ENCODE measurements at regions not wholly inside any gene's neighbourhood (a gene's known extent, or its start where the extent isn't known, plus 50 kb on each side); places are given as distances from the start of the nearest gene placed in this dataset.

DNA sequence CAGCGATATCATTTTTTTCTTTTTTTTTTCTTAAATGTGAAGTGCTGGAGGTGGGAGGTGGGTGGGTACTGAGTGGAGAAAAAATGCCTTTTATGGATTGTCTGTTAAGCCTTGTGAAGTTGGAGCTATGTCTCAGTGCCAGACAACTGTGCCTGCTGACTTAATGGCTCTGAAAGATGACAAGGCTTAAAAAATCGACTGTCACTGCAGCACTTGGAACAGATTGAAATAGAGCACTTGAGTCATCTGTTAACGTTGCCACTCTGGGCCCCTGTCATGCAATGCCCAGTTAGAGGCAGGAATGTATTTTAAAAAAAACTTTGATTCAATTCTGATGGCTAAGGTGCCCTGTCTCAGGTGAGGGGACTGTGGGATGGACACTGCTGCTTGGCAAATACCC is 108.2 kb upstream of the HS3ST2 start:
- no peaks in the 10 kb centered on the region for H4K20me1 ChIP-seq (ENCODE audit: insufficient read depth, low read length)
- no peak overlapping the region for H2AFZ ChIP-seq (ENCODE audit: low read length)
- H3K9me2 ChIP-seq (replicated peaks; ENCODE audit: insufficient read depth, low read length) = no peaks in the 10 kb centered on the region
- no peaks in the 10 kb centered on the region for H3K27me3 ChIP-seq (replicated peaks; ENCODE audit: insufficient read depth, low read length)
- TF ChIP-seq EZH2 (optimal IDR thresholded peaks at IDR 0.05; ENCODE audit: low read depth, low read length) (no peak), EZH2phosphoT487 (IDR thresholded peaks at IDR 0.05; ENCODE audit: low read length) (no peak)
- TF ChIP-seq, protein P1, sequence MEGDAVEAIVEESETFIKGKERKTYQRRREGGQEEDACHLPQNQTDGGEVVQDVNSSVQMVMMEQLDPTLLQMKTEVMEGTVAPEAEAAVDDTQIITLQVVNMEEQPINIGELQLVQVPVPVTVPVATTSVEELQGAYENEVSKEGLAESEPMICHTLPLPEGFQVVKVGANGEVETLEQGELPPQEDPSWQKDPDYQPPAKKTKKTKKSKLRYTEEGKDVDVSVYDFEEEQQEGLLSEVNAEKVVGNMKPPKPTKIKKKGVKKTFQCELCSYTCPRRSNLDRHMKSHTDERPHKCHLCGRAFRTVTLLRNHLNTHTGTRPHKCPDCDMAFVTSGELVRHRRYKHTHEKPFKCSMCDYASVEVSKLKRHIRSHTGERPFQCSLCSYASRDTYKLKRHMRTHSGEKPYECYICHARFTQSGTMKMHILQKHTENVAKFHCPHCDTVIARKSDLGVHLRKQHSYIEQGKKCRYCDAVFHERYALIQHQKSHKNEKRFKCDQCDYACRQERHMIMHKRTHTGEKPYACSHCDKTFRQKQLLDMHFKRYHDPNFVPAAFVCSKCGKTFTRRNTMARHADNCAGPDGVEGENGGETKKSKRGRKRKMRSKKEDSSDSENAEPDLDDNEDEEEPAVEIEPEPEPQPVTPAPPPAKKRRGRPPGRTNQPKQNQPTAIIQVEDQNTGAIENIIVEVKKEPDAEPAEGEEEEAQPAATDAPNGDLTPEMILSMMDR (IDR thresholded peaks at IDR 0.05; ENCODE audit: low read length) = no peak
- H3F3A ChIP-seq (ENCODE audit: insufficient read depth, low read length) = no peaks in the 10 kb centered on the region
- no peaks in the 10 kb centered on the region for H3K9me3 ChIP-seq (replicated peaks; ENCODE audit: insufficient read depth, low read length)
- no peak overlapping the region for H3K27ac ChIP-seq (ENCODE audit: low read length)
- H3K4me3 ChIP-seq (ENCODE audit: low read length) = no peak overlapping the region
- H3K4me1 ChIP-seq (ENCODE audit: low read length) = no peaks in the 10 kb centered on the region
- no peak overlapping the region for H3K9ac ChIP-seq (ENCODE audit: low read length)
- H3K36me3 ChIP-seq (replicated peaks; ENCODE audit: insufficient read depth, low read length) = no peaks in the 10 kb centered on the region
- DNase-seq = no peak
- H3K79me2 ChIP-seq (ENCODE audit: low read length) = no peaks in the 10 kb centered on the region
- H3K4me2 ChIP-seq (ENCODE audit: low read depth, low read length) = no peak overlapping the region

DNA sequence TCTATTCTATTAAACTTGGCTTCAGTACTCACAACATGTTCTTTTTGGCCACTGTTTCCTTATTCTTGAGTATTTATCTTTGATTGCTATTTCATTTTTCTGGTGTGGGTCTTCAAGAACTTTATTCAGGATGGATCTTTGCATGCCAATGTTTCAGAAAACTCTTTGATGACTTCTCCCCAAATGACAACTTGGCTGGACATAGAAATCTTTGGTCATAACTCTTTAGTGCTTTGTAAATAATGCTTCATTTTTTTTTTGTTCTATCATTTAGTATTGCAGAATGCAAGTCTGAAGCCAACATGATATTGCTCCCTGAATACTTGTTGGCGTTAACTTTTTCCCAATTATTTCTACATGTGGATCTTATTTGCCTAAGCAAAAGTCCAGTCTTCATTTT is 103.6 kb upstream of the HS3ST2 start:
- no peak overlapping the region for H3K9ac ChIP-seq (ENCODE audit: low read length)
- no peaks in the 10 kb centered on the region for H4K20me1 ChIP-seq (ENCODE audit: insufficient read depth, low read length)
- H3K4me2 ChIP-seq (ENCODE audit: low read depth, low read length) = no peak overlapping the region
- TF ChIP-seq EZH2 (optimal IDR thresholded peaks at IDR 0.05; ENCODE audit: low read depth, low read length) = no peak
- TF ChIP-seq EZH2phosphoT487 (IDR thresholded peaks at IDR 0.05; ENCODE audit: low read length) = no peak
- TF ChIP-seq, protein P1 (IDR thresholded peaks at IDR 0.05; ENCODE audit: low read length) = no peak
- H3K79me2 ChIP-seq (ENCODE audit: low read length) = no peaks in the 10 kb centered on the region
- H2AFZ ChIP-seq (ENCODE audit: low read length) = no peak overlapping the region
- H3K27me3 ChIP-seq (replicated peaks; ENCODE audit: insufficient read depth, low read length) = no peaks in the 10 kb centered on the region
- H3K4me1 ChIP-seq (ENCODE audit: low read length) = no peaks in the 10 kb centered on the region
- no peaks in the 10 kb centered on the region for H3F3A ChIP-seq (ENCODE audit: insufficient read depth, low read length)
- H3K4me3 ChIP-seq (ENCODE audit: low read length) = no peak overlapping the region
- H3K9me3 ChIP-seq (replicated peaks; ENCODE audit: insufficient read depth, low read length) = no peaks in the 10 kb centered on the region
- DNase-seq = no peak
- H3K36me3 ChIP-seq (replicated peaks; ENCODE audit: insufficient read depth, low read length) = no peaks in the 10 kb centered on the region
- no peak overlapping the region for H3K27ac ChIP-seq (ENCODE audit: low read length)
- no peaks in the 10 kb centered on the region for H3K9me2 ChIP-seq (replicated peaks; ENCODE audit: insufficient read depth, low read length)

DNA sequence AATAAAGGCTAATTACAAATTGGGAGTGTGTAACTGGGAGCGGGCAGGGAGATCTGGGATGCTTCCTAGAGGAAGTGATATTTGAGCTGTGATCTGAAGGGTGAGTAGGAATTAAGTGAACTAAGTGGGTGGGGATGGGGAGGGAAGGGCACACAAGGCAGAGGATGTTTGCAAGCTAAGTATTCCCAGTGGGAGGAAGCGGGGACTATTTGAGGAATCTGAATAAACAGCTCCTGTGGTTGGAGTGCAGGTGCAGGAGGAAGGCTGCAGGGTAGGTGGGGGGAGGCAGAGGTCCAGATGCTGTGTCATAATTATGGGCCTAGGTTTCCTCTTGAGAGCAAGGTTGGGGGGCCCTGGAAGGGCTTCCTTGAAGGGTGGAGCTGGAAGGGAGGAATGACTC is 102.1 kb upstream of the HS3ST2 start:
- DNase-seq = no peak
- TF ChIP-seq EZH2 (optimal IDR thresholded peaks at IDR 0.05; ENCODE audit: low read depth, low read length) (no peak), EZH2phosphoT487 (IDR thresholded peaks at IDR 0.05; ENCODE audit: low read length) (no peak)
- TF ChIP-seq, protein P1 (IDR thresholded peaks at IDR 0.05; ENCODE audit: low read length) = no peak
- Histone ChIP-seq H3K4me2 (ENCODE audit: low read depth, low read length) (no peak overlapping the region), H3K79me2 (ENCODE audit: low read length) (no peaks in the 10 kb centered on the region), H3K4me3 (ENCODE audit: low read length) (no peak overlapping the region), H3K9me3 (replicated peaks; ENCODE audit: insufficient read depth, low read length) (no peaks in the 10 kb centered on the region), H3K36me3 (replicated peaks; ENCODE audit: insufficient read depth, low read length) (no peaks in the 10 kb centered on the region), H2AFZ (ENCODE audit: low read length) (no peak overlapping the region), H3F3A (ENCODE audit: insufficient read depth, low read length) (no peaks in the 10 kb centered on the region), H3K4me1 (ENCODE audit: low read length) (no peaks in the 10 kb centered on the region), H3K9me2 (replicated peaks; ENCODE audit: insufficient read depth, low read length) (no peaks in the 10 kb centered on the region), H3K9ac (ENCODE audit: low read length) (no peak overlapping the region), H3K27ac (ENCODE audit: low read length) (no peak overlapping the region), H4K20me1 (ENCODE audit: insufficient read depth, low read length) (no peaks in the 10 kb centered on the region), H3K27me3 (replicated peaks; ENCODE audit: insufficient read depth, low read length) (no peaks in the 10 kb centered on the region)

Measured in MM.1S (cell line).